H7 (cell line): ENCODE measurements at regions not wholly inside any gene's neighbourhood (a gene's known extent, or its start where the extent isn't known, plus 50 kb on each side); places are given as distances from the start of the nearest gene placed in this dataset.
A peak's percentile ranks its signal among the peaks of the same experiment; 100 is the strongest.
"Not testable (repeated sequence)": the region's sequence is repeated elsewhere in the genome, so short reads cannot be mapped to it uniquely, and the experiment has no call there.

Source experiments
- DNase-seq: peaks from one replicate; pipeline ENCODE4 v3.0.0; 2012
- H3K27me3 ChIP-seq: 2 replicates; pipeline ENCODE4 v1.6.0; 2011; ENCODE audit warnings: mild to moderate bottlenecking, low read length; ENCODE audit not compliant: control insufficient read depth, insufficient read depth
- H3K36me3 ChIP-seq: replicated peaks from 2 replicates; pipeline ENCODE4 v1.5.1; 2011; ENCODE audit warnings: low read length; ENCODE audit not compliant: control insufficient read depth, insufficient read depth
- H3K4me3 ChIP-seq: 2 replicates; pipeline ENCODE4 v1.5.1; 2011; ENCODE audit warnings: low read depth, mild to moderate bottlenecking, control low read depth, low read length, moderate library complexity; ENCODE audit not compliant: insufficient read depth

DNA sequence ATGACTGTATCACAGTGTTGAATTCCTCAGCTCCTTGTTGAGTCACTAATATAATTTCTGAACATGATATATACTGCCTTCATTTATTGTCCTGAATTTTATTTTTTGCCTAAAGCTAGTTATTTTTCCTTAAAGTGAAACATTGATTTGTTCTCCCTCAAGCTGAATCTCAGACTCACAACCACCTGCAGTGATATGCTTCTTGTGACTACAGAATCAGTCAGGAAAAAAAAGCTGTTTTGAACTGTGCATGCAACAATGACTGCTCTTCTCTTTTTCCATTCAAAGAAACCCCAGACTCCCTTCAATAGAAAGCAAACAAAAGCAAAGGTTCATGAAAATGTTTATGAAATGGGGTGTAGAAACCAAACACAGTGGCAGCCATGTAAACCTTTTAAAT lies 470.2 kb upstream of the CHD1 start:
- Histone ChIP-seq H3K36me3 (no peaks in the 10 kb centered on the region), H3K27me3 (no peaks in the 10 kb centered on the region), H3K4me3 (no peak overlapping the region)
- no peak for DNase-seq

GRCh38 chr5:99386406-99387077 lies 457.7 kb upstream of the CHD1 start:
- Histone ChIP-seq H3K27me3 (no peaks in the 10 kb centered on the region), H3K36me3 (no peaks in the 10 kb centered on the region), H3K4me3 (no peak overlapping the region)
- DNase-seq = no peak

- Histone ChIP-seq H3K4me3 (no peak overlapping the region), H3K27me3 (no peaks in the 10 kb centered on the region), H3K36me3 (no peaks in the 10 kb centered on the region)
- DNase-seq = peak; percentile 13
Measured at GRCh38 chr5:99379187-99379586, 450.4 kb upstream of the CHD1 start.

DNA sequence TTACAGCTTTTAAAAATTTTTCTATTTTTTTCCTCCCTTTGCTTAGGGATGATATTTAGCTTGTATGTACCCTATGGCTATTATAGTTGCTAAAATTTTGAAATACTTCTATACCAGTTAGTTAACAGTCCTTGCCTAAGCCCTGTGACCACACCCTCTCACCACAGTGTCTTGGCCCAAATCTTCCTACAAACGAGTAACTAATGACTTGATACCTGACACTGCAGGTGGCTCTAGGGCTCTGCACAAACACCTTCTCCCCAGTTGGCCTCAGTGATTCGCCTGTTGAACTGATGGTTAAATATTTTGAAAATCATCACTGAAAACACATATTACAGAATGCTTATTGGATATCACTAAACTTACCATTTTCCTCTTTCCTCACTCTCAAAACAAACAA lies 449.6 kb upstream of the CHD1 start:
- DNase-seq = peak; percentile 1
- Histone ChIP-seq H3K36me3 (no peaks in the 10 kb centered on the region), H3K4me3 (no peak overlapping the region), H3K27me3 (no peaks in the 10 kb centered on the region)

DNA sequence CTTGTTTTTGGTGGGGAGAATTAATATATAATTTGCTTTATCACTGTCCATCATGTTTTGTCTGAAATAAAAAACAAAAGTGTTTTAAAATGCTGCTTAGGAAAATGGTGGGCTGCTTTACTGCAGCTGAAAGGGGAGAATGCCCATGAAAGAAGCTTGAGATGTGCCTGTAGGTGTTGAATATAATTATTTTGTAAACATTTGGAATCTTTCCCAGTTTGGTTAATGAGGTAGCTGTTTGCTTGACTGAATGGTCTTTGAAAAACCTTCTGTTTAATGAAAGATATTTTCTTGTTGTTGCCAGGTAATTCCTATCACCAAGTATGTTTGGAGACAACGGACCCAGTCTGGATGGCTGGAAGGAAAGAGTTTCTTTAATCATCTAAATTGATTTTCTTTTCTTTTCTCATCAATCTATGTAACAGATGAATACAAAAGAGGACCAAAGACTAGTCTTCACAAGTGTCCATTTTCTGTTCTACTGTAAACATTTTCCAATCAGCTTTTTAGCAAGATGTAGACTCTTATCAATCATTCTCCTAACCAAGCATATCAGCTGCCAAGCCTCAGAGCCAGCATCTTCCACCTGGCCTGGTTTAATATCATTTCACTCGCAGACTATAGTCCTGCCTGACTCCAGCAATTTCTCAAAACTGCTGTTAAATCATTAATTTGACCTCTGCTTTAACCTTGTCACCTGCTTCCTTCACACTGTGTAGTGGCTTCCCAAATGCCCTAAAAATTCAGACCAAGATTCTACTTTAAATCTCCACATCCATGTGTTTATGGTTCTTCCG lies 441.2 kb upstream of the CHD1 start:
- Histone ChIP-seq H3K4me3 (no peak overlapping the region), H3K36me3 (no peaks in the 10 kb centered on the region), H3K27me3 (no peaks in the 10 kb centered on the region)
- no peak for DNase-seq

- Histone ChIP-seq H3K4me3 (no peak overlapping the region), H3K36me3 (no peaks in the 10 kb centered on the region), H3K27me3 (no peaks in the 10 kb centered on the region)
- no peak for DNase-seq
Measured at GRCh38 chr5:99368726-99369125, 439.9 kb upstream of the CHD1 start.

DNA sequence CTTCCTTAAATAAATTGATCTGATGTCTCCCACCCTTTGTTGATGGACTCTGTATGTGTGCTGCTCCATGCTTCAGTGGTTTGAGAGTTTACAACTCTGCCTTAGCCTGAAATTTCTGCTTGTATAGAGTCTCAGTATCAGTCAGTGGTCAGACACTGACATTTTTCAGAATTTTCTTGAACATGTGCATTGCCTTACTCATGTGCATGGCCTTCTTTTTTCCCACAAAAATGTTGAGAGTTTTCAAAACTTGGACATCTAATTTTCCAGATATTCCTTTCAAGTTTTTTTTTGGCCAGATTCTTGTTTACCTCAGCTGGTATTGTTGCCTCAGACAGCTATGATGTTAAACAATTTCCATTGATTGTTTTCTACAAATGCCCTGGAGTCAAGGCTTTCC lies 427.1 kb upstream of the CHD1 start:
- DNase-seq = no peak
- Histone ChIP-seq H3K27me3 (no peaks in the 10 kb centered on the region), H3K36me3 (no peaks in the 10 kb centered on the region), H3K4me3 (no peak overlapping the region)

- H3K27me3 ChIP-seq = no peaks in the 10 kb centered on the region
- no peak for DNase-seq
- no peaks in the 10 kb centered on the region for H3K36me3 ChIP-seq
Measured at GRCh38 chr5:99349787-99350186, 421.0 kb upstream of the CHD1 start.

GRCh38 chr5:99348597-99348996 lies 419.8 kb upstream of the CHD1 start:
- no peak for DNase-seq
- no peak overlapping the region for H3K4me3 ChIP-seq
- H3K36me3 ChIP-seq = no peaks in the 10 kb centered on the region
- H3K27me3 ChIP-seq = no peaks in the 10 kb centered on the region

More at GRCh38 chr5:99349787-99350186, 421.0 kb upstream of the CHD1 start:
- no peak overlapping the region for H3K4me3 ChIP-seq

DNA sequence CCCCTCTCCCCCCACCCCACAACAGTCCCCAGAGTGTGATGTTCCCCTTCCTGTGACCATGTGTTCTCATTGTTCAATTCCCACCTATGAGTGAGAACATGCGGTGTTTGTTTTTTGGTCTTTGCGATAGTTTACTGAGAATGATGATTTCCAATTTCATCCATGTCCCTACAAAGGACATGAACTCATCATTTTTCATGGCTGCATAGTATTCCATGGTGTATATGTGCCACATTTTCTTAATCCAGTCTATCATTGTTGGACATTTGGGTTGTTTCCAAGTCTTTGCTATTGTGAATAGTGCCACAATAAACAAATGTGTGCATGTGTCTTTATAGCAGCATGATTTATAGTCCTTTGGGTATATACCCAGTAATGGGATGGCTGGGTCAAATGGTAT lies 411.0 kb upstream of the CHD1 start:
- H3K27me3 ChIP-seq, H3K4me3 ChIP-seq, H3K36me3 ChIP-seq, DNase-seq: not testable (repeated sequence)

DNA sequence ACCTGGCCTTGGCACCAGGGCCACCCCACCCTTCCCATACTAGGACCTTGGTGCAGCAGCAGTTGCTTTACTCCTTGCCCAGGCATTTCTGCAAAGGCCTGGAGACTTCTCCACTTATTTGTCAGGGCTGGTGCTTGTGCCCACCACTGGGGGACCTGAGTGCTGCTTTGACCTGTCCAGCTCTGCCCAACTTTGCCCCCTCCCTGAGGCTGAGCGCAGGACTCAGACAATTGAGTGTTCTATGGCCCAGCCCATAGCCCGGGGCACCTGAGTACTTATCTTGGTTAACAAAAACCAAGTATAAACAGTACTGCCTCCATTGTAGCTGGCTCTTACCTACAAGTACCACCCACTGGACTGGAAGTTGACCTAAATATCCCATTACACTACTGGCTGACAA lies 406.1 kb upstream of the CHD1 start:
- DNase-seq = no peak
- Histone ChIP-seq H3K27me3 (no peaks in the 10 kb centered on the region), H3K36me3 (no peaks in the 10 kb centered on the region), H3K4me3 (no peak overlapping the region)

GRCh38 chr5:99331061-99331460 lies 402.3 kb upstream of the CHD1 start:
- Histone ChIP-seq H3K27me3 (no peaks in the 10 kb centered on the region), H3K36me3 (no peaks in the 10 kb centered on the region), H3K4me3 (no peak overlapping the region)
- DNase-seq = no peak

- no peak overlapping the region for H3K4me3 ChIP-seq
- peak; percentile 2 for DNase-seq
- H3K27me3 ChIP-seq = no peaks in the 10 kb centered on the region
- no peaks in the 10 kb centered on the region for H3K36me3 ChIP-seq
Measured at GRCh38 chr5:99320436-99320835, 391.6 kb upstream of the CHD1 start.

DNA sequence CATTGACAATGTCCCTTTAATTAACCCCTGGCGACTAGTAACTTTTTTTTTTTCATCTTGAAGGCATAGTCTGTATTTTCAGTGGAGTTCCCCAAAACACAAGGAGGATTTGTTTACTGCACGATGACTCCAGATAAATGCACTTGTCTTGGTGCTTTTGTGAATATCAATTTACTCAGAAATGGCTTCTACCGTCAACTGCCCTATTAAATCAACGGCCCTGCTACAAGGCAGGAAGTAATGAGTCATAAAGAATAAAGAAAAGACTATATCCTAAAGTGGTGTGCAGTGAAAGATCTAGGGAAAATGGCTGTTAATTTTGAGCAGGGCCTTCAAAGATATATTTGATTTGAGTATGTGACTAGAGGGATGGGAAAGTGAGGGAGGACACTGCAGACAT lies 388.3 kb upstream of the CHD1 start:
- H3K27me3 ChIP-seq = no peaks in the 10 kb centered on the region
- no peaks in the 10 kb centered on the region for H3K36me3 ChIP-seq
- DNase-seq = no peak
- no peak overlapping the region for H3K4me3 ChIP-seq

GRCh38 chr5:99316484-99316883 lies 387.7 kb upstream of the CHD1 start:
- Histone ChIP-seq H3K27me3 (no peaks in the 10 kb centered on the region), H3K4me3 (no peak overlapping the region), H3K36me3 (no peaks in the 10 kb centered on the region)
- no peak for DNase-seq
